Inferior parietal cortex (tissue), 1 donor: ENCODE measurements at regions not wholly inside any gene's neighbourhood (a gene's known extent, or its start where the extent isn't known, plus 50 kb on each side); places are given as distances from the start of the nearest gene placed in this dataset.
"Not testable (repeated sequence)": the region's sequence is repeated elsewhere in the genome, so short reads cannot be mapped to it uniquely, and the experiment has no call there.

Experiments used
- DNase-seq: peaks from one replicate; pipeline ENCODE4 v3.0.0-alpha.2; 2016; ENCODE audit errors: extremely low spot score

DNA sequence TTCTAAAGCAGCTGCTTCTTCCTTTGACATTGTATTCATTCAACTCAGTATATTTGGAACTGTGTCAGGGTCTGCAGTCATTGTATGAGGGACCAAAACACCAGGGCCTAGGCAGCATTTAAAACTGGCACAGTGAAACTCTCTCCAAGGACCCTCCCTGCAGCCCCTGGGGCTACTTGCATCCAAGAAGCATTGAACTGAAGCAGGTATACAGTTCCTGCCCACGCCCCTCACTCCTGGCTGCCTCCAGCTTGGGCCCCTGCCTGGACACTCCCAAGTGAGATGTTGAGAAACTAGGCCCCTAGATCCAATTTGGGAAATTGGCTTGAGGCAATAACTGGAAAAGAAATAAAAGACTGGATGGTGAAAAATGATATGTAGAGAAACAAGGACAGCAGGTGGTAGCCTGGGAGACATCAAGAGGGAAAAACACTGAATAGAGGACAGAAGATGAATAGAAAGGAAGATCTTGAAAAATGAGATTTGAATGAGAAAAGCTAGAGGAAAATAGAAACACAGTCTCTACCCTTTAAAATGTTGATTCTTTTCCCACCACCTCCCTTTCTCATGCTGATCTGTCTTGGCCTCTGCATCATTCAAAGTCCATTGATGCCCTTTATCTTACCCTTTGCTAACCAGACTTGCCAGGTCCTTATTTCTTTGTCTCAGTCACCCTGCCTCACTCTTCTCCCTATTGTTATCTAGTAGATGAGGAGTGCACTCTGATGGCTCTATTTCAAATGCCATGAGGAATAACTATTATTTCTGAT lies 368.8 kb upstream of the CDH8 start:
- DNase-seq = no peak

- DNase-seq = no peak
Observed at GRCh38 chr16:62392698-62393097, 356.5 kb upstream of the CDH8 start.

DNA sequence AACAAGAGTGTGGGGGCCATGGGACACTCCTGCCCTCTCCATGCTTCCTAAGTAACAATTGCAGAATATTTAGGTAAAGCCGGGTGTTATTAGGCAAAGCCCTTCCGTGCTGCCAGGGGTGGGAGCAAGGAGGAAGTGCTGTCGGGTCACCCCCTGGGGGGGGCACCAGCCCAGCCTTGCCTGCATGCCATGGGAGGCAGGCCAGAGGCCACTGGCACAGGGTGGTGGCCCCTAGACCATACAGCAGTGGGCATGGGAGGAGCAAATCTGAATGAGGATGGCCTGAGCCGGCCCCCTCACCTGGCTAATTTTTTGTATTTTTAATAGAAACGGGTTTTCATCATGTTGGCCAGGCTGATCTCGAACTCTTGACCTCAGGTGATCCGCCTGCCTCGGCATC lies 355.7 kb upstream of the CDH8 start:
- DNase-seq = no peak

- no peak for DNase-seq
Observed at GRCh38 chr16:62391134-62391533, 354.9 kb upstream of the CDH8 start.

DNA sequence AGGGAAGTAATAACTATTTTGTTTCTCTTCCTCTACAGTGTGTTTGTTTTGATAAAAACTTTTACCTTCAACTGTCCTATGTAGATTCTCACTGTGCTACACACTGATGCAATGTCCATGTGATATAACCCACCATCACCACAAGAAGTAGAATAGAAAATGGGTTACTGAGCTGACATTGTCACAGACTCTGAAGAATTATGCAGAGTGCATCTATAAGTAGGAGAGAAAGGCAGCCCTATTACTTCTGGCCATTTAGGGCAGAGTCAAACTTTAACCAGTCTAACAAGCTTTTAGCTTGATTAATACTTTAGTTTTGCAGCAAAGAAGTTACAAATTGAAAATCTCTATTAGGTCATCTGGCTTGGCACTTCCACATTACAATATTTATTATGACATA lies 354.0 kb upstream of the CDH8 start:
- DNase-seq = no peak

DNA sequence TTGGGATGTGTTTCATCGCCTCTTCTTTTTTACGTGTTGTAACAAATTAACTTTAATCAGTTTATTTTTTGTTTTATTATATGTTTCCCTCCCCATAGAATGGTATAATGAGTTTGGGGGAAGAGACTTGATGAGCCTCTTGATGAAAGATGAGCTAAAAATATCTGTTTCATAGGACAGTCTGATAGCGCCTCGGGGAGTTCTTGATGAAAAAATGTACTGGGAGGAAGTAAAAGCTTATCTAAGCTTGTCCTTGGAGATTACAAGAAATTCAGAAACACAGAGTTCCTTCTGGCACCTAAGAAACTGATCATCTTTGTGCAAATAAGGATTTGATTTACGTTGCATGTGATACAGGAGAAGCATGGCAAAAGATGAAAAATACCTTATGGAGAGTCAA lies 350.2 kb upstream of the CDH8 start:
- no peak for DNase-seq

DNA sequence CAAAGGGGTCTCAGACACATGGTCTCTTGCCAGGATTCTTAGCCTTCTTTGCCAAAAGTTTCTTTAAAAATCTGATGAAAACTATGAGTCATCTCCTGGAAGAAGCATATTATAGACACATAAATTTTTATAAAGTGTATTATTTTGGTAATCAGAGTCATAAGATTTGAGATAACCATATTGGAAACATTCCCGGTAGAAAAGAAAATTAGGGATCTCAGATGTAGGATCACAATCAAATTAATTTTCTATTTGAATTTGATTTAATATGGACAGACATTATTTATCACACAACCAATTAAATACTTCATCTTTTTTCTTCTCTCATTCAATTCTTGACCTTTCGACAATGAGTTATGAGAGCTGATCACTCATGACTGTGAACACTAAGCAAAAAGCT lies 347.7 kb upstream of the CDH8 start:
- DNase-seq = no peak

DNA sequence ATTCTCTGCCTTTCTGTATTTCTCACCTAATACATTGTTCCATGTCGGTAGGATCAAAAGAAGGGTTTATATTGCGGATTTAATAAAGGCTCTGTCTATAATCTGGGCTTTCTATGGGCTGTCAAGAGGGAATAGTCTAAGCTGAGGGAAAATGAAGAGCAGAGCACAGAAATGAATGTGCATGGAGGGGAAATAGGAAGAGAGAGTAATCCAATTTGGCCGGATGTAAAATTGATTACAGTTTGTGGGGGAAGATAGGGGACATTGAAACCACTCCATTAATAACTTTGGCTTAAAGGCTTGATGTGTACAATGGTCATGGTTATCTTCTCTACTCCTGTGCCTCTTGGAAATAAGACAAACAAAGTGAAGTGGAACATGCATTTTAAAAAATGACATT lies 334.2 kb upstream of the CDH8 start:
- no peak for DNase-seq

GRCh38 chr16:62363501-62363900 lies 327.3 kb upstream of the CDH8 start:
- peak; percentile 22 for DNase-seq

DNA sequence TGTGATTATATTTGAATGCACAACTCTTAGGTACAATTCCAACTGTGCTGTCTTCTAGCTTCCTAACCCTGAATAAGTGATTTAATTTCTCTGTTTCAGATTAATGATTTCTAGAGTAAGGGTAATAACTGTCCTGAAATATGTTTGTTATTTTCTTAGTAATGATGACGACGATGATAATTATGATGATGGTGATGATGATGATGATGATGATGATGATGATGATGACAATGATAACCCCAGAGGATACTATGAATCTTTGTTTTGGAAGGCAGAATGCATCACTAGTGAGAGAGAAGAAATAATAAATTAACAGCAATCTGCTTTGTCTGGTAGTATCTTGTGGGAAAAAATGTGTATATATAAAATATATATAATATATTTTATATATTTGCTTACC lies 317.1 kb upstream of the CDH8 start:
- no peak for DNase-seq

GRCh38 chr16:62342216-62342615 lies 306.0 kb upstream of the CDH8 start:
- no peak for DNase-seq

DNA sequence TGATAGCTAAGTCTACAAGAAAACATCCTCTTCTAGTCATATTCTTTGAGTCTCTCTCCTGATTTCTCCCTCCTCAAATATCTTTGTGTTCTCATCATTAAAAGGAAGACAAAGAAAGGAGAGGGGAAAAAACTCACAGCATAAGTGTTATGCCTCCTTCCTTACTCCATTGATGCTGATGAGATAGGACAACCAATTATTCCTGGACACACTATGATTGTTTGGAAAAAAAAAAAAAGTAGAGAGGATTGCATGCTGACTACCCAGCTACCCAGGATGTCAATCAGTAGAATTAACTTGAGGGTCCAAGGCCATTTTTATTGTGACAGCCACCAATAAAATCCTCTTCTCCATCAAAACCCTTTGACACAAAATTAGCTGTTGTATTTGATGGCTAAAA lies 299.1 kb upstream of the CDH8 start:
- no peak for DNase-seq

DNA sequence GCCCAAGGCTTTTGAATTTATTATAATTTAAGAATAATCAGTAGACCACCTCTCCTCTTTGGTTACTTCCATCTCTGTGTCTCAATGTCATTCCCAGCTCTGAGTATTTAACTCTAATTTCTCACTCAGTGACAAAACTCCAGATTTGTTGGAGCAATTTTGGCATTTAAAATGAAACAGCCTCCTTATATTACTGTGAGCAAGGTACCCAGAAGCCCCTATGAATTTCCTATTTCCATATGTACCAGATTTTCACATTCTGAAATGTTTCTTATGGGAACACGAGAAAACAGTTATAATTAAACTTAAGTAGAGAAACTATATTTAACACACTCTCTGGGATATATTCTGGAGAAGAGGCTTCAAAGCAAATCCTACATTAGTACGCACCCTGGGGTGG lies 285.4 kb upstream of the CDH8 start:
- no peak for DNase-seq

DNA sequence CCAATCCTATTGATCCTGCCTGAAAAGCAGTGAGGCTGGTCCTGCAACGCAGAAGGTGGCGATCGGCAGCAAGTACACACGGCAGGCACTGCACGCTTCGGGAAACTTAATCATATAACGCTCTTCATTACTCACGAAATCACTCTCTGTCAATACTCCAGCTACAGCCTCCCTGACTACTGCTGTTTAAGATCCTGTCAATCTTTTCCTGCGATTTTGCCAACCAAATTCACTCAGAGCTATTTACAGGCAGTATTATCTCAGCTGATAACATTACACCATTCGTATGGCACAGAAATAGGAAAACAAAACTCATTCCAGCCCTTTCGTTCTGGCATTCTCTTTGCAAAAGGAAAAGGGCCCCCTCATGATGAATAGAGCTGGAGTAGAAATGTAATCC lies 262.4 kb upstream of the CDH8 start:
- peak; percentile 8 for DNase-seq

- no peak for DNase-seq
Observed at GRCh38 chr16:62294213-62294972, 258.2 kb upstream of the CDH8 start.

GRCh38 chr16:62288990-62289629 lies 252.9 kb upstream of the CDH8 start:
- no peak for DNase-seq

GRCh38 chr16:62280506-62280905 lies 244.3 kb upstream of the CDH8 start:
- no peak for DNase-seq

DNA sequence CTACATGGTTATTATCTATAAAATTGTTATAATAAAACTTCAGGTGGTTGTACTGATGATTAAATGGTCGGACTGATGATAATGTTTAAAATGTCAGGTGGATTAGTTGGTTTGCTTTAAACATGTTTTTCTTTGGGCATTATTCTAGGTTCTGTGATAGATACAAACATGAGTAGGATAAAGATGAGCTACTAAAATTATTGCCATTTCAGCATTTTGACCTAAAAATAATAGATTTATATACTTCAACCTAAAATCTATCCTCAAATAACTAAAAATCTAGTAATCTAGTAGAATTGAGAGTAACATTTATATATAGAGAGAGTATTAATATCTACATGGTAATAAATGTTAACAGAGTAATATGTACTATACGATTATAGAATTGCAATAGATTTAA lies 241.7 kb upstream of the CDH8 start:
- no peak for DNase-seq

GRCh38 chr16:62276637-62277036 lies 240.4 kb upstream of the CDH8 start:
- DNase-seq = no peak

GRCh38 chr16:62272035-62272434 lies 235.8 kb upstream of the CDH8 start:
- DNase-seq = no peak

- no peak for DNase-seq
Observed at GRCh38 chr16:62261760-62262159, 225.5 kb upstream of the CDH8 start.

GRCh38 chr16:62258931-62259435 lies 222.7 kb upstream of the CDH8 start:
- not testable (repeated sequence) for DNase-seq

- peak; percentile 13 for DNase-seq
Observed at GRCh38 chr16:62256406-62256805, 220.2 kb upstream of the CDH8 start.
